ENCODE measurements at regions not wholly inside any gene's neighbourhood (a gene's known extent, or its start where the extent isn't known, plus 50 kb on each side); places are given as distances from the start of the nearest gene placed in this dataset.

DNA sequence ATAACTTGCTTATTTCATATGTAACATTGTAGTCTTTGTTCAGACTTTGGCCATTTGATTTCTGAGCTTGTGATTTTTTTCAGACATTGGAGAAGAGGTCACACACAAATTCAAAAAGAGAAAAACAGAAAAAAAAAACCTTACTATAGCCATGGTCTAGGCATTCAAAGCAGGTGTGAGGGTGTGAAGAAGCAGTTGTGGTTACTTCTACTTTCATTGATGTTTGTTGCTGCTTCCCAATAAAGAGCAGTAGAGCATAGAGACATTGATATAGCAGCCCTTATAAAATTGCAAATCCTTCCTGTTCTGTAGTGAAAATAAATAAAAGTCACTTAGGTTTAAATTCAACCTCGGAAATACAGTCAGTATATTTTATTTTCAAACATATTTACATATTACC is 671.6 kb downstream of the GRXCR1 start:
- TF ChIP-seq, protein P1, sequence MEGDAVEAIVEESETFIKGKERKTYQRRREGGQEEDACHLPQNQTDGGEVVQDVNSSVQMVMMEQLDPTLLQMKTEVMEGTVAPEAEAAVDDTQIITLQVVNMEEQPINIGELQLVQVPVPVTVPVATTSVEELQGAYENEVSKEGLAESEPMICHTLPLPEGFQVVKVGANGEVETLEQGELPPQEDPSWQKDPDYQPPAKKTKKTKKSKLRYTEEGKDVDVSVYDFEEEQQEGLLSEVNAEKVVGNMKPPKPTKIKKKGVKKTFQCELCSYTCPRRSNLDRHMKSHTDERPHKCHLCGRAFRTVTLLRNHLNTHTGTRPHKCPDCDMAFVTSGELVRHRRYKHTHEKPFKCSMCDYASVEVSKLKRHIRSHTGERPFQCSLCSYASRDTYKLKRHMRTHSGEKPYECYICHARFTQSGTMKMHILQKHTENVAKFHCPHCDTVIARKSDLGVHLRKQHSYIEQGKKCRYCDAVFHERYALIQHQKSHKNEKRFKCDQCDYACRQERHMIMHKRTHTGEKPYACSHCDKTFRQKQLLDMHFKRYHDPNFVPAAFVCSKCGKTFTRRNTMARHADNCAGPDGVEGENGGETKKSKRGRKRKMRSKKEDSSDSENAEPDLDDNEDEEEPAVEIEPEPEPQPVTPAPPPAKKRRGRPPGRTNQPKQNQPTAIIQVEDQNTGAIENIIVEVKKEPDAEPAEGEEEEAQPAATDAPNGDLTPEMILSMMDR (IDR thresholded peaks at IDR 0.05) = no peak
- TF ChIP-seq POLR2A (IDR thresholded peaks at IDR 0.05) = no peak

Measured in body of pancreas (tissue), 4 donors.